ENCODE measurements at regions not wholly inside any gene's neighbourhood (a gene's known extent, or its start where the extent isn't known, plus 50 kb on each side); places are given as distances from the start of the nearest gene placed in this dataset.

GRCh38 chr10:50997461-50997860 lies 76.8 kb upstream of the PRKG1 start (continued):
- no peak for TF ChIP-seq FOXA1 (IDR thresholded peaks at IDR 0.05)

GRCh38 chr10:50999163-50999562 lies 75.1 kb upstream of the PRKG1 start:
- no peak for DNase-seq (ENCODE audit: low spot score)
- Histone ChIP-seq H3K4me3 (ENCODE audit: low read depth in 1 of 3, low read length in 3 of 3) (no peak overlapping the region), H3K9ac (ENCODE audit: low read depth in 1 of 2, low read length in 2 of 2) (no peak overlapping the region), H3K27me3 (ENCODE audit: control insufficient read depth in 4 of 4, insufficient read depth in 4 of 4, low read length in 3 of 4) (peaks cover 0 to 3% (median 0%) of the 10 kb centered on the region in 4 donors), H3K4me1 (ENCODE audit: control insufficient read depth in 4 of 4, insufficient read depth in 4 of 4, low read length in 3 of 4) (no peaks in the 10 kb centered on the region), H3K27ac (ENCODE audit: low read depth in 1 of 2, low read length in 2 of 2) (no peak overlapping the region), H3K36me3 (ENCODE audit: control insufficient read depth in 4 of 4, insufficient read depth in 3 of 4, low read depth in 1 of 4, low read length in 3 of 4) (no peaks in the 10 kb centered on the region), H3K9me3 (ENCODE audit: control insufficient read depth in 4 of 4, low read length in 3 of 4) (no peaks in the 10 kb centered on the region)
- no peak for TF ChIP-seq FOXA2 (IDR thresholded peaks at IDR 0.05)
- TF ChIP-seq CTCF (IDR thresholded peaks at IDR 0.05; ENCODE audit: low read depth, low read length, missing input control) = no peak
- TF ChIP-seq SP1 (IDR thresholded peaks at IDR 0.05) = no peak
- no peak for TF ChIP-seq RXRA (IDR thresholded peaks at IDR 0.05)
- TF ChIP-seq ATF3 (IDR thresholded peaks at IDR 0.05) = no peak
- TF ChIP-seq FOXA1 (IDR thresholded peaks at IDR 0.05) = no peak
- TF ChIP-seq MAX (IDR thresholded peaks at IDR 0.05) = no peak
- TF ChIP-seq YY1 (IDR thresholded peaks at IDR 0.05) = no peak
- TF ChIP-seq GABPA (IDR thresholded peaks at IDR 0.05 in 1 of 2, conservative IDR thresholded peaks at IDR 0.05 in 1 of 2) = no peak
- TF ChIP-seq EGR1 (IDR thresholded peaks at IDR 0.05; ENCODE audit: low read depth in 2 of 2) = no peak
- TF ChIP-seq REST (IDR thresholded peaks at IDR 0.05) = no peak
- no peak for TF ChIP-seq HNF4G (IDR thresholded peaks at IDR 0.05)
- TF ChIP-seq JUND (IDR thresholded peaks at IDR 0.05) = no peak
- no peak for TF ChIP-seq TAF1 (conservative IDR thresholded peaks at IDR 0.05)
- no peak for TF ChIP-seq RAD21 (IDR thresholded peaks at IDR 0.05)
- 79% methylated on average over 2 of the region's 2 CpGs for WGBS

GRCh38 chr10:51000164-51000563 lies 74.1 kb upstream of the PRKG1 start:
- no peaks in the 10 kb centered on the region for H3K9me3 ChIP-seq (ENCODE audit: control insufficient read depth in 4 of 4, low read length in 3 of 4)
- H3K27me3 ChIP-seq (ENCODE audit: control insufficient read depth in 4 of 4, insufficient read depth in 4 of 4, low read length in 3 of 4) = peaks cover 0 to 3% (median 0%) of the 10 kb centered on the region in 4 donors
- H3K9ac ChIP-seq (ENCODE audit: low read depth in 1 of 2, low read length in 2 of 2) = no peak overlapping the region
- no peak overlapping the region for H3K4me3 ChIP-seq (ENCODE audit: low read depth in 1 of 3, low read length in 3 of 3)
- H3K27ac ChIP-seq (ENCODE audit: low read depth in 1 of 2, low read length in 2 of 2) = no peak overlapping the region
- TF ChIP-seq FOXA2 (IDR thresholded peaks at IDR 0.05) = no peak
- 81% methylated on average over 3 of the region's 3 CpGs for WGBS
- H3K4me1 ChIP-seq (ENCODE audit: control insufficient read depth in 4 of 4, insufficient read depth in 4 of 4, low read length in 3 of 4) = no peaks in the 10 kb centered on the region
- no peak for DNase-seq (ENCODE audit: low spot score)
- H3K36me3 ChIP-seq (ENCODE audit: control insufficient read depth in 4 of 4, insufficient read depth in 3 of 4, low read depth in 1 of 4, low read length in 3 of 4) = no peaks in the 10 kb centered on the region

Measured in liver (tissue), 8 donors.